ENCODE measurements at regions not wholly inside any gene's neighbourhood (a gene's known extent, or its start where the extent isn't known, plus 50 kb on each side); places are given as distances from the start of the nearest gene placed in this dataset.

GRCh38 chr3:189100866-189101265, 70.9 kb upstream of the TPRG1 start (continued):
- TF ChIP-seq CTCF (IDR thresholded peaks at IDR 0.05) (no peak), NR1H2 (CRISPR knock-in tag; IDR thresholded peaks at IDR 0.05) (no peak), USF1 (CRISPR knock-in tag; IDR thresholded peaks at IDR 0.05) (no peak), MYBL2 (CRISPR knock-in tag; IDR thresholded peaks at IDR 0.05) (no peak), PRDM15 (CRISPR knock-in tag; IDR thresholded peaks at IDR 0.05) (no peak), SMAD3 (CRISPR knock-in tag; IDR thresholded peaks at IDR 0.05; ENCODE audit: borderline replicate concordance) (no peak), FOXK1 (CRISPR knock-in tag; IDR thresholded peaks at IDR 0.05) (no peak)

DNA sequence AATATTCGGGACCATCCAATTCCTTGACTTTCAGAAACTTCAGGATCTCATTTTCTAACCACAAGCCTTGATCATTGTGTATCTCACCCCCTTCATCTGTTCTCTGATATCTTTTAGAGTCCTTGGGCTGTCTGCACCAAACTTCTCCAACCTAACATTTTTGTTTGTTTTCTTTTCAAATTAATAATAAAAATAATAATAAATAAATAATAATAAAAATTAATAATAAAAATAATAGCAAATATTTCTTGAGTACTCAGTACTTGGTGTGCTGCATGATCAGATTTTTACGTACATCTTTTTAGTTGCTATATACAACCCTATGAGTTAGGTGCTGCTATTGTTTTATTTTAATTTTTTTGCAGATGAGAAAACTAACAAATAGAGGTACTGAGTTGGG, 70.2 kb upstream of the TPRG1 start:
- CTCF ChIA-PET: interaction anchor here (1.0 kb wide), 1 partner anchor 60 kb away, joined by 3 read pairs; no protein-coding TSS in a partner anchor
- POLR2A ChIA-PET: no interaction called here
- TF ChIP-seq HMGA2 (CRISPR knock-in tag; IDR thresholded peaks at IDR 0.05) (peak; percentile 99), TEAD1 (CRISPR knock-in tag; IDR thresholded peaks at IDR 0.05) (no peak)
- no peaks in the 10 kb centered on the region for H3K27me3 Mint-ChIP-seq (ENCODE audit: low read depth)
- H3K36me3 Mint-ChIP-seq: no peaks in the 10 kb centered on the region
- no peaks in the 10 kb centered on the region for H3K4me1 Mint-ChIP-seq
- ATAC-seq (no peak), DNase-seq (ENCODE audit: low spot score) (no peak)
- no peak overlapping the region for H3K4me3 Mint-ChIP-seq
- peaks cover 7% of the 10 kb centered on the region; the same call in 1 of the 2 replicates for H3K9me3 Mint-ChIP-seq
- H3K27ac Mint-ChIP-seq: no peak overlapping the region

- ATAC-seq: no peak
- no peak overlapping the region for H3K4me3 Mint-ChIP-seq
- POLR2A ChIA-PET: no interaction called here
- TF ChIP-seq USF1 (CRISPR knock-in tag; IDR thresholded peaks at IDR 0.05): no peak
- TF ChIP-seq OVOL2 (CRISPR knock-in tag; IDR thresholded peaks at IDR 0.05; ENCODE audit: borderline replicate concordance): no peak
- TF ChIP-seq ERG (CRISPR knock-in tag; IDR thresholded peaks at IDR 0.05): no peak
- TF ChIP-seq NFYB (CRISPR knock-in tag; conservative IDR thresholded peaks at IDR 0.05; ENCODE audit: low read depth): no peak
- TF ChIP-seq TP53 (CRISPR knock-in tag; IDR thresholded peaks at IDR 0.05): no peak
- no peak for TF ChIP-seq IRF2 (CRISPR knock-in tag; IDR thresholded peaks at IDR 0.05; ENCODE audit: borderline replicate concordance, low read depth)
- no peak for TF ChIP-seq ZNF263 (CRISPR knock-in tag; IDR thresholded peaks at IDR 0.05; ENCODE audit: low read depth)
- no peak for TF ChIP-seq ZNF532 (CRISPR knock-in tag; IDR thresholded peaks at IDR 0.05; ENCODE audit: borderline replicate concordance)
- TF ChIP-seq, protein P1, sequence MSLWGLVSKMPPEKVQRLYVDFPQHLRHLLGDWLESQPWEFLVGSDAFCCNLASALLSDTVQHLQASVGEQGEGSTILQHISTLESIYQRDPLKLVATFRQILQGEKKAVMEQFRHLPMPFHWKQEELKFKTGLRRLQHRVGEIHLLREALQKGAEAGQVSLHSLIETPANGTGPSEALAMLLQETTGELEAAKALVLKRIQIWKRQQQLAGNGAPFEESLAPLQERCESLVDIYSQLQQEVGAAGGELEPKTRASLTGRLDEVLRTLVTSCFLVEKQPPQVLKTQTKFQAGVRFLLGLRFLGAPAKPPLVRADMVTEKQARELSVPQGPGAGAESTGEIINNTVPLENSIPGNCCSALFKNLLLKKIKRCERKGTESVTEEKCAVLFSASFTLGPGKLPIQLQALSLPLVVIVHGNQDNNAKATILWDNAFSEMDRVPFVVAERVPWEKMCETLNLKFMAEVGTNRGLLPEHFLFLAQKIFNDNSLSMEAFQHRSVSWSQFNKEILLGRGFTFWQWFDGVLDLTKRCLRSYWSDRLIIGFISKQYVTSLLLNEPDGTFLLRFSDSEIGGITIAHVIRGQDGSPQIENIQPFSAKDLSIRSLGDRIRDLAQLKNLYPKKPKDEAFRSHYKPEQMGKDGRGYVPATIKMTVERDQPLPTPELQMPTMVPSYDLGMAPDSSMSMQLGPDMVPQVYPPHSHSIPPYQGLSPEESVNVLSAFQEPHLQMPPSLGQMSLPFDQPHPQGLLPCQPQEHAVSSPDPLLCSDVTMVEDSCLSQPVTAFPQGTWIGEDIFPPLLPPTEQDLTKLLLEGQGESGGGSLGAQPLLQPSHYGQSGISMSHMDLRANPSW (CRISPR knock-in tag; conservative IDR thresholded peaks at IDR 0.05; ENCODE audit: low read depth): no peak
Measured at GRCh38 chr3:189103208-189103607, 68.6 kb upstream of the TPRG1 start.

More at GRCh38 chr3:189103208-189103607, 68.6 kb upstream of the TPRG1 start:
- no peaks in the 10 kb centered on the region for H3K27me3 Mint-ChIP-seq (ENCODE audit: low read depth)
- CTCF ChIA-PET: interaction anchor here (1.5 kb wide), 1 partner anchor 129 kb away, joined by 3 read pairs; no protein-coding TSS in a partner anchor
- no peaks in the 10 kb centered on the region for H3K36me3 Mint-ChIP-seq
- H3K9me3 Mint-ChIP-seq: peaks cover 7% of the 10 kb centered on the region; the same call in 1 of the 2 replicates
- H3K4me1 Mint-ChIP-seq: no peaks in the 10 kb centered on the region
- no peak overlapping the region for H3K27ac Mint-ChIP-seq
- no peak for DNase-seq (ENCODE audit: low spot score)

Measured in WTC11 (cell line).